Activated CD8-positive, alpha-beta memory T cell treated with anti-CD3 and anti-CD28 coated beads, Interleukin-2, amount 50 U/mL, for 24 hours (primary cell): ENCODE measurements at regions not wholly inside any gene's neighbourhood (a gene's known extent, or its start where the extent isn't known, plus 50 kb on each side); places are given as distances from the start of the nearest gene placed in this dataset.
"Not testable (repeated sequence)": the region's sequence is repeated elsewhere in the genome, so short reads cannot be mapped to it uniquely, and the experiment has no call there.

Source experiments
- DNase-seq: peaks from one replicate; pipeline ENCODE4 v3.0.0-alpha.2; 2020; ENCODE audit errors: extremely low read depth

DNA sequence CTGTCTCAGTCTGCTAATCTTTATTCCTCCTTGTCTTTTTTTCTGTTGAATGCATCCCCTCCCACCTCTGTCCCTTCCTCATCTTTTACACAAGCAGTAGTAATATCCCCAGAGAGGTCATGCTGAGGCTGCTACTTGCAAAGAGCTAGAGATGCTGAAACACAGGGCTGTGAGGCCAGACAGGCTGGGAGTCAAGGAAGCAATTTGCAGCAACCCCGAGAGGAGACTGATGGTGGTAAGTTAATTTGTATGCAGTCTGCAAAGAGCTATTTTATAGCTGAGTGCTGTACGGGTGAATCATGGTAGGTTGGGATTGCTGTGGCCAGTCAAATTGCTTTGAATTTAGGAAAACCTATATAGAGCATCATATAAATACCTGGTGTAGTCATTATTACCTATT lies 90.2 kb upstream of the SLC24A2 start:
- no peak for DNase-seq

DNA sequence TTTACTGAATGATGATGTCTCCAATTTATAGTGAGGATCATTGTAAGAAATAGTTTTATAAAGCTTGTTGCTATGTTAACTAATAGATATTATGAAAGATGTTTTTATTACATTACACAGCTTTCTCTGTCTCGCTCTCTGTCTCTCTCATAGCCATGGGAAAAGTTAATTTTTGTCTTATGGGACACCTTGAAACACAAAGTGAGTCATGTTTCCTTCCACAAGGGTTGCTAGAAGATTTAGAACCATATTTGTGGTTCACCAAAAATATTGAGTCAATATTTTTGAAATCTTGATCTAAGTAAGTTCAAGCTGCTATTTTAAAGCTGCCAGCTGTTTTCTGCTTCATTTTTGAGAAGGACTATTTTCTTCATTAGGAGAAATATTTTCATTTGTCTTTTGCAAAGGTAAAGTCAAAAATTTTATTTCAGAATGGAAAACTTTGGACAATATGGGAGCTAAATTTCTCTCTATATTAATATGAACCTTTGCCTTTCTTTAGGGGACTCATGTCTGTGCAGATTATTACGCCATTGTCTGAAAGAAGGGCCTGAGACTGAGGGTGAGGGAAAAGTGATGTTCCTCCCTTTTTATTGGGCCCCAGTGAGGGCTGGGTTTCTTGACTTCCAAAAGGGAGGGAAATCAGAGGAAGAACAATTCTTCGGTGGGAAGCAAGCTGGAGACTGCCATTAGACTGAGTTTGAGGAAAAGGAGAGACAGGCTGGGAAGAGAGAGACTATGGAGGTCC lies 87.9 kb upstream of the SLC24A2 start:
- DNase-seq = no peak

DNA sequence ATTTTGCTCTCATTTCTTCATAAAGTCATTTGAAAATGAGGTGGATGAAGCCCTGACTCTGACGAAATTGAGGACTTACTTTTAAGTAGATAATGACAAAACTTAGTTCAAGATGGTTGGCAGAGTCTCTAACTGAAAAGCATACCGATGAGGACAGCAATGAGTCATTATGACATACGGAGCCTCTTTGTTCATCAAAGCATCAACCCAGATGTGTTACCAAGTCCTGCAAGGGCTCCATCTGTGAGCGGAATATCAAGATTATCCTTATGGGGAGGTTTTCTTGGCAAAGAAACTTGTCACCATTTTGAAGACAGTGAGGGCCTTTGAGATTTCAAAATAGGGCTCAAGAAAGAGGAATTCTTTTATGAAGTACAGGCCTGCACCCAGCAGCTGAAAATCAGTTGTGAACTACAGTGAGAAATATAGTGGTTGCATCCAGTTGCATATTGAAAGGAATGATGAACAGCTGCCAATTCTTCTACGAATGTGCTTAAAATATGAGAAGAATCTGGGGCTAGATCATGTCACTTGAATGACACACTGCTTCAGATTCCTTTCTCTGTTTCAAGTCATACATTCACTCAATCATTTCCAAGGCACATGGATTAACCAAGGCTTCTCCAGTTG lies 86.6 kb upstream of the SLC24A2 start:
- DNase-seq = no peak

DNA sequence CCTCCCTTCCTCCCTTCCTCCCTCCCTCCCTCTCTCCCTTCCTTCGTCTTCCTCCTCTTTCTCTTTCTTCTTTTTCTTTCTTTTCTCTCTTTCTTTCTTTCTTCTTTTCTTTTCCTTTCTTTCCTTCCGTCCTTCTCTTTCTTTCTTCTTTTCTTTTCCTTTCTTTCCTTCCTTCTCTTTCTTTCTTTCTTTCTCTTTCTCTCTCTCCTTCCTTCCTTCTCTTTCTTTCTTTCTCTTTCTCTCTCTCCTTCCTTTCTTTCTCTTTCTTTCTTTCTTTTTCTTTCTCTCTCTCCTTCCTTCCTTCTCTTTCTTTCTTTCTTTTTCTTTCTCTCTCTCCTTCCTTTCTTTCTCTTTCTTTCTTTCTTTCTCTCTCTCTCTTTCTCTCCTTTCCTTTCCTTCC lies 84.4 kb upstream of the SLC24A2 start:
- DNase-seq = not testable (repeated sequence)

DNA sequence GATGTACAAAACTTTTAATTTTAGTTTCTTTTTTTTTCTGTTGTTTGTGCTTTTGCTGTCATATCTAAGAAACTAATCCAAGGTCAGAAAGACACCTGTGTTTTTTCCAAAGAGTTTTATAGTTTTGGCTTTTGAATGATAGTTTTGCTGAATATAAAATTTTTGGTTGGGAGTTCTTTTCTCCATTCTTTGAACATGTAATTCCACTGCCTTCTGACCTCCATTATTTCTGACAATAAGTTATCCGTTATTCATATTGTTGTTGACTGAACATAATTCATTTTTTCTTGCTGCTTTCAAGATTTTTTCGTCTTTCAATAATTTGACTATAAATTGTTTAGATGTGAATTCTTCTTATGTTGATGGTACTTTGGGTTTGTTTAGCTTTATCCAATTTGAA lies 82.2 kb upstream of the SLC24A2 start:
- no peak for DNase-seq

DNA sequence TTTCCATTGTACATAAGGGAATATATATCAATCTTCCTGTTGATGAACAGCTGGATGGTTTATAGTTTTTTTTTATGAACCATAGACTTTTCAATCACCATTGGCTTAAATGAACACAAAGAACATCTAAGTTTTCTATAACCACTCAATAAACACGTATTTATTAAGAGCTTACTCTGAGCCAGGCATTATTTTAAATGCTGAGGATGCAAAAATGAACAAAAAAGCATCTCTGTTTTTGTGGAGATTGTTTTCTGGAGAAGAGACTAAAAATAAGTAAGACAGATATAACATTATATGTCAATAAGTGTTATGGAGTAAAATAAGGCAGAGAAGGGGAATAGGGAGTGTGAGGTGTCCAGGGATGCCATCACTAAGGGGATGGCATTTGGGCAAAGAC lies 52.1 kb upstream of the SLC24A2 start:
- no peak for DNase-seq
